Panc1 (cell line): ENCODE measurements at regions not wholly inside any gene's neighbourhood (a gene's known extent, or its start where the extent isn't known, plus 50 kb on each side); places are given as distances from the start of the nearest gene placed in this dataset.

Experiments used
- ATAC-seq: fragments of 200-7000 bp; cut with Tn5 transposase; 2 replicates; pipeline ENCODE4 v1.9.1; 2020; ENCODE audit warnings: mild to moderate bottlenecking, moderate library complexity
- BruUV-seq: library from RNA; stranded (reverse); fragments of 400-500 nt; replicated peaks from 2 replicates; lab custom pipeline; 2021; lab: Mats Ljungman, UMichigan
- CTCF ChIA-PET: fragments of 300-600 bp; sonication (Branson Sonifier 250); formaldehyde crosslinking; loops from one replicate; lab custom pipeline; 2022; ENCODE audit warnings: antibody characterized with exemption; lab: Charles Lee
- POLR2A ChIA-PET: fragments of 300-600 bp; sonication (Branson Sonifier 250); formaldehyde crosslinking; loops from one replicate; lab custom pipeline; 2022; ENCODE audit warnings: antibody characterized with exemption; lab: Charles Lee
- DNase-seq: peaks from one replicate; pipeline ENCODE4 v3.0.0-alpha.2; 2010; ENCODE audit warnings: low read depth, low spot score
- H3K27ac ChIP-seq: 2 replicates; pipeline ENCODE4 v1.5.1; 2011; ENCODE audit warnings: mild to moderate bottlenecking, low read length, inconsistent platforms
- H3K27me3 ChIP-seq: fragments of 200-500 bp; sonication (Bioruptor generic); 2 replicates; pipeline ENCODE4 v1.6.0; 2014; ENCODE audit warnings: low read length, inconsistent platforms; ENCODE audit not compliant: control insufficient read depth, insufficient read depth
- H3K36me3 ChIP-seq: fragments of 200-500 bp; sonication (Bioruptor generic); 2 replicates; pipeline ENCODE4 v1.5.1; 2014; ENCODE audit warnings: inconsistent platforms, mild to moderate bottlenecking, low read length, moderate library complexity; ENCODE audit not compliant: control insufficient read depth, insufficient read depth
- H3K4me1 ChIP-seq: 2 replicates; pipeline ENCODE4 v1.5.1; 2011; ENCODE audit warnings: inconsistent platforms, mild to moderate bottlenecking, low read length, moderate library complexity; ENCODE audit not compliant: control insufficient read depth, insufficient read depth
- H3K4me3 ChIP-seq, 2 experiments: 2 replicates each; pipeline ENCODE4 v1.5.1; 2011 to 2012; ENCODE audit warnings: low read depth in 2 of 2, low read length in 2 of 2, mild to moderate bottlenecking in 2 of 2, inconsistent platforms in 1 of 2, moderate library complexity in 1 of 2
- H3K9me3 ChIP-seq: fragments of 200-500 bp; sonication (Bioruptor generic); 2 replicates; pipeline ENCODE4 v1.5.1; 2014; ENCODE audit warnings: low read depth, mild to moderate bottlenecking, inconsistent platforms, low read length, moderate library complexity; ENCODE audit not compliant: control insufficient read depth, insufficient read depth
- CTCF ChIP-seq: fragments of 450-650 bp; IDR thresholded peaks from 2 replicates; pipeline ENCODE4 v1.5.1; 2017; ENCODE audit warnings: mild to moderate bottlenecking
- POLR2AphosphoS5 ChIP-seq: IDR thresholded peaks from 2 replicates; pipeline ENCODE4 v1.6.1; 2012; ENCODE audit warnings: mild to moderate bottlenecking, low read depth, low read length, moderate library complexity
- REST ChIP-seq, 2 experiments: IDR thresholded peaks; 2 replicates each; pipeline ENCODE4 v1.6.1; 2011 to 2012; ENCODE audit warnings: low read depth in 2 of 2, control low read depth in 1 of 2, low read length in 1 of 2, mild to moderate bottlenecking in 1 of 2, moderate library complexity in 1 of 2; ENCODE audit not compliant: insufficient read depth in 1 of 2
- SIN3A ChIP-seq: IDR thresholded peaks from 2 replicates; pipeline ENCODE4 v1.6.1; 2012; ENCODE audit warnings: low read depth, mild to moderate bottlenecking, low read length, moderate library complexity, borderline replicate concordance; ENCODE audit not compliant: insufficient read depth
- TCF7L2 ChIP-seq: IDR thresholded peaks from 2 replicates; pipeline ENCODE4 v1.6.1; 2011; ENCODE audit warnings: mild to moderate bottlenecking, low read depth, low read length, inconsistent platforms
- in situ Hi-C: cut with HindIII; loops from 2 replicates; pipeline ENCODE4 v1.10.0; 2016; ENCODE audit warnings: low sequenced_read_pairs, low pct_unique_long_range_greater_than_20kb
- intact Hi-C: fragments of 100-400 bp; cut with micrococcal nuclease; formaldehyde crosslinking; loops from one replicate; pipeline ENCODE4 v1.10.0; 2022; ENCODE audit not compliant: unreplicated experiment

DNA sequence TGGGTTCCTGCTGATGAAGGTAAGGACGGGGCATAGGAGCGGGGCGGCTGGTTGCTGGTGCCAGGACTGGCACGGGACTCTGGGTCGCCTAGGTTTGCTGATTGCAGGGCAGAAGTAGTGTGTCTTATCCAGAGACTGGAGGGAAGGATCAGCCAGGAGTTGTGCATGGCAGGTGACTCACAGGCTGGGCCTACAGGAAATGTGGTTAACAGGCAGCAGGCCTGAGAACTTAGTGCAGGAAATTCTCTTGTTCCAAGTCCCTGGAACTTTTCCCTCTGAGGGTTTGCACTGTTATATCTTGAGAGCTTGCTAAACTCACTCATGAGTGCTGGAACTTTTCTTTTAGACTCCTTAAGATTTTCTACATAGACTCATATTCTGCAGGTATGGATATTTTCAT is 95.1 kb downstream of the ANXA2R start:
- Histone ChIP-seq H3K9me3 (peaks cover 3% of the 10 kb centered on the region; the same call in 1 of the 2 replicates), H3K27me3 (no peaks in the 10 kb centered on the region), H3K4me1 (0 out of 2 replicates have a peak, but pooled peaks cover 6% of the 10 kb centered on the region), H3K4me3 (peak overlapping the region; percentile 48 to 72), H3K36me3 (no peaks in the 10 kb centered on the region), H3K27ac (peak overlapping the region; percentile 89)
- peak; percentile 80 for DNase-seq
- ChIA-PET POLR2A (no interaction called here), CTCF (no interaction called here)
- no TSS peak for BruUV-seq
- intact Hi-C loops, result no loop called here
- peak; percentile 85 for ATAC-seq
- in situ Hi-C loops, result no loop called here
- TF ChIP-seq SIN3A (no peak), TCF7L2 (no peak), CTCF (no peak), POLR2AphosphoS5 (peak; percentile 42; the same call in 1 of the 2 replicates), REST (IDR thresholded peaks at IDR 0.05; ENCODE audit: insufficient read depth in 1 of 2, low read depth in 2 of 2, low read length in 1 of 2) (no peak)

GRCh38 chr5:42943931-42944631 is 96.0 kb downstream of the ANXA2R start:
- peak overlapping the region; percentile 48 to 72 for H3K4me3 ChIP-seq

More at GRCh38 chr5:42943931-42944631, 96.0 kb downstream of the ANXA2R start:
- BruUV-seq, result no TSS peak
- in situ Hi-C loops (no loop called here), intact Hi-C loops (no loop called here)
- no peaks in the 10 kb centered on the region for H3K9me3 ChIP-seq
- peak; percentile 86 for ATAC-seq
- TF ChIP-seq TCF7L2, result peak; percentile 97
- no peak for TF ChIP-seq CTCF
- TF ChIP-seq REST (IDR thresholded peaks at IDR 0.05; ENCODE audit: insufficient read depth in 1 of 2, low read depth in 2 of 2, low read length in 1 of 2), result no peak
- TF ChIP-seq SIN3A, result no peak
- peak; percentile 40; the same call in 1 of the 2 replicates for TF ChIP-seq POLR2AphosphoS5
- H3K27ac ChIP-seq, result peak overlapping the region; percentile 89
- H3K27me3 ChIP-seq, result no peaks in the 10 kb centered on the region
- POLR2A ChIA-PET, result no interaction called here
- DNase-seq, result peak; percentile 24
- CTCF ChIA-PET, result interaction anchor here (1.0 kb wide), 1 partner anchor 97 kb away, joined by 4 read pairs; no protein-coding TSS in a partner anchor
- H3K4me1 ChIP-seq, result 0 out of 2 replicates have a peak, but pooled peaks cover 5% of the 10 kb centered on the region
- H3K36me3 ChIP-seq, result no peaks in the 10 kb centered on the region
